CD14-positive monocyte (primary cell): ENCODE measurements at regions not wholly inside any gene's neighbourhood (a gene's known extent, or its start where the extent isn't known, plus 50 kb on each side); places are given as distances from the start of the nearest gene placed in this dataset.

Experiments
- DNase-seq, 3 donors: peaks; one replicate each; pipeline ENCODE4 v3.0.0-alpha.2; 2011 to 2022
- H2AFZ ChIP-seq: 2 replicates; pipeline ENCODE4 v1.6.0; 2012; ENCODE audit warnings: mild to moderate bottlenecking, low read depth, low read length, inconsistent platforms; ENCODE audit not compliant: insufficient read depth, poor library complexity, severe bottlenecking
- H3K27ac ChIP-seq, 2 donors: 1 replicate in 1 of 2; 2 replicates in 1 of 2; pipeline ENCODE4 v1.5.1; 2012 to 2013; ENCODE audit warnings: low read length in 2 of 2, control low read depth in 1 of 2, inconsistent platforms in 1 of 2, low read depth in 1 of 2, mild to moderate bottlenecking in 1 of 2
- H3K27me3 ChIP-seq, 2 donors: one replicate each; pipeline versions ENCODE4 v1.6.0 to v1.6.1; 2011 to 2013; ENCODE audit warnings: low read length in 2 of 2; ENCODE audit not compliant: control insufficient read depth in 2 of 2, insufficient read depth in 2 of 2
- H3K36me3 ChIP-seq, 2 donors: replicated peaks in 1 of 2; 1 replicate in 1 of 2; 2 replicates in 1 of 2; pipeline versions ENCODE4 v1.5.1 to v1.6.1; 2012 to 2013; ENCODE audit warnings: low read length in 2 of 2, control low read depth in 1 of 2, inconsistent platforms in 1 of 2, mild to moderate bottlenecking in 1 of 2; ENCODE audit not compliant: insufficient read depth in 2 of 2, control insufficient read depth in 1 of 2
- H3K4me1 ChIP-seq, 2 donors: 1 replicate in 1 of 2; 2 replicates in 1 of 2; pipeline versions ENCODE4 v1.5.1 to v1.6.1; 2012 to 2013; ENCODE audit warnings: low read length in 2 of 2, control low read depth in 1 of 2, inconsistent platforms in 1 of 2, mild to moderate bottlenecking in 1 of 2, moderate library complexity in 1 of 2; ENCODE audit not compliant: insufficient read depth in 2 of 2, control insufficient read depth in 1 of 2
- H3K4me2 ChIP-seq: replicated peaks from 2 replicates; pipeline ENCODE3; 2012; ENCODE audit warnings: low read length, moderate library complexity, mild to moderate bottlenecking; ENCODE audit not compliant: poor library complexity, severe bottlenecking; ENCODE audit errors: extremely low read depth
- H3K4me3 ChIP-seq, 3 experiments: fragments of 200-600 bp in 1 of 3; sonication (generic) in 1 of 3; replicated peaks in 1 of 3; 1 replicate in 2 of 3; 2 replicates in 1 of 3; pipeline ENCODE4 v1.5.1; 2011 to 2013; ENCODE audit warnings: low read length in 3 of 3, mild to moderate bottlenecking in 3 of 3, control low read depth in 2 of 3, low read depth in 2 of 3, inconsistent platforms in 1 of 3, moderate library complexity in 1 of 3
- H3K79me2 ChIP-seq: 2 replicates; pipeline ENCODE4 v1.6.0; 2012; ENCODE audit warnings: mild to moderate bottlenecking, control low read depth, inconsistent platforms, low read length, moderate library complexity; ENCODE audit not compliant: insufficient read depth
- H3K9ac ChIP-seq: 2 replicates; pipeline ENCODE4 v1.6.0; 2017; ENCODE audit warnings: low read length, mild to moderate bottlenecking; ENCODE audit not compliant: insufficient read depth, poor library complexity, severe bottlenecking
- H3K9me3 ChIP-seq, 2 donors: replicated peaks in 1 of 2; 1 replicate in 1 of 2; 2 replicates in 1 of 2; pipeline versions ENCODE4 v1.5.1 to v1.6.1; 2012 to 2013; ENCODE audit warnings: low read length in 2 of 2, control low read depth in 1 of 2; ENCODE audit not compliant: control insufficient read depth in 1 of 2, insufficient read depth in 1 of 2
- H4K20me1 ChIP-seq: 2 replicates; pipeline ENCODE4 v1.6.0; 2012; ENCODE audit warnings: mild to moderate bottlenecking, low read length, control low read depth, moderate library complexity; ENCODE audit not compliant: insufficient read depth
- H3K27ac Mint-ChIP-seq, 7 donors: one replicate each; pipeline ENCODE4 v1.8.0; 2020; ENCODE audit warnings: mild to moderate bottlenecking in 7 of 7, mixed read lengths in 7 of 7, moderate library complexity in 6 of 7, inconsistent platforms in 2 of 7
- H3K27me3 Mint-ChIP-seq, 3 donors: one replicate each; pipeline ENCODE4 v1.8.0; 2021 to 2022; ENCODE audit warnings: low read depth in 3 of 3, mild to moderate bottlenecking in 3 of 3, mixed read lengths in 3 of 3, moderate library complexity in 3 of 3, inconsistent platforms in 1 of 3
- H3K36me3 Mint-ChIP-seq, 2 donors: one replicate each; pipeline ENCODE4 v1.8.0; 2020; ENCODE audit warnings: mixed read lengths in 2 of 2, inconsistent platforms in 1 of 2, mild to moderate bottlenecking in 1 of 2
- H3K4me1 Mint-ChIP-seq: one replicate; pipeline ENCODE4 v1.8.0; 2020; ENCODE audit warnings: mild to moderate bottlenecking, mixed read lengths
- H3K4me3 Mint-ChIP-seq, 2 donors: one replicate each; pipeline ENCODE4 v1.8.0; 2020; ENCODE audit warnings: mild to moderate bottlenecking in 2 of 2, mixed read lengths in 2 of 2, moderate library complexity in 1 of 2
- H3K9me3 Mint-ChIP-seq, 7 donors: one replicate each; pipeline ENCODE4 v1.8.0; 2020 to 2022; ENCODE audit warnings: mixed read lengths in 7 of 7, mild to moderate bottlenecking in 6 of 7, moderate library complexity in 6 of 7, inconsistent platforms in 2 of 7
- WGBS: methylation state at CpG from one replicate; pipeline ENCODE4 v1.1.5; 2013; ENCODE audit warnings: missing lambda C conversion rate; ENCODE audit not compliant: insufficient coverage; 5-methylcytosine and 5-hydroxymethylcytosine counted together
- intact Hi-C, 2 donors: fragments of 100-400 bp; cut with micrococcal nuclease; formaldehyde crosslinking; loops; one replicate each; pipeline versions ENCODE4 v1.15.0 to v1.15.1; 2023
- TF ChIP-seq, protein P1 (sequence below): fragments of 200-600 bp; IDR thresholded peaks from one replicate; pipeline ENCODE4 v1.8.0; 2022; ENCODE audit warnings: antibody characterized with exemption, mild to moderate bottlenecking

GRCh38 chr12:23340351-23340750, 609.1 kb downstream of the SOX5 start:
- H3K4me1 Mint-ChIP-seq: no peaks in the 10 kb centered on the region
- no peak for DNase-seq
- no CpG with 5 or more reads among the region's 1 CpG for WGBS
- H3K4me3 ChIP-seq: no peak overlapping the region
- no peak overlapping the region for H2AFZ ChIP-seq
- no peak overlapping the region for H3K4me3 Mint-ChIP-seq
- H3K36me3 Mint-ChIP-seq: no peaks in the 10 kb centered on the region
- no peak overlapping the region for H3K9ac ChIP-seq
- TF ChIP-seq, protein P1, sequence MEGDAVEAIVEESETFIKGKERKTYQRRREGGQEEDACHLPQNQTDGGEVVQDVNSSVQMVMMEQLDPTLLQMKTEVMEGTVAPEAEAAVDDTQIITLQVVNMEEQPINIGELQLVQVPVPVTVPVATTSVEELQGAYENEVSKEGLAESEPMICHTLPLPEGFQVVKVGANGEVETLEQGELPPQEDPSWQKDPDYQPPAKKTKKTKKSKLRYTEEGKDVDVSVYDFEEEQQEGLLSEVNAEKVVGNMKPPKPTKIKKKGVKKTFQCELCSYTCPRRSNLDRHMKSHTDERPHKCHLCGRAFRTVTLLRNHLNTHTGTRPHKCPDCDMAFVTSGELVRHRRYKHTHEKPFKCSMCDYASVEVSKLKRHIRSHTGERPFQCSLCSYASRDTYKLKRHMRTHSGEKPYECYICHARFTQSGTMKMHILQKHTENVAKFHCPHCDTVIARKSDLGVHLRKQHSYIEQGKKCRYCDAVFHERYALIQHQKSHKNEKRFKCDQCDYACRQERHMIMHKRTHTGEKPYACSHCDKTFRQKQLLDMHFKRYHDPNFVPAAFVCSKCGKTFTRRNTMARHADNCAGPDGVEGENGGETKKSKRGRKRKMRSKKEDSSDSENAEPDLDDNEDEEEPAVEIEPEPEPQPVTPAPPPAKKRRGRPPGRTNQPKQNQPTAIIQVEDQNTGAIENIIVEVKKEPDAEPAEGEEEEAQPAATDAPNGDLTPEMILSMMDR: no peak
- no peaks in the 10 kb centered on the region for H4K20me1 ChIP-seq
- no peaks in the 10 kb centered on the region for H3K79me2 ChIP-seq
- no peak overlapping the region for H3K4me2 ChIP-seq
- no peaks in the 10 kb centered on the region for H3K4me1 ChIP-seq
- H3K9me3 Mint-ChIP-seq: peaks cover 0 to 16% (median 1%) of the 10 kb centered on the region in 7 donors
- H3K27me3 ChIP-seq: no peaks in the 10 kb centered on the region
- intact Hi-C loops: no loop called here
- peaks cover 0 to 1% (median 0%) of the 10 kb centered on the region in 3 donors for H3K27me3 Mint-ChIP-seq
- H3K27ac ChIP-seq: no peak overlapping the region
- peaks cover 6 to 7% of the 10 kb centered on the region in 2 donors for H3K9me3 ChIP-seq
- no peaks in the 10 kb centered on the region for H3K36me3 ChIP-seq
- H3K27ac Mint-ChIP-seq: no peak overlapping the region

GRCh38 chr12:23342407-23342806, 607.1 kb downstream of the SOX5 start:
- WGBS: no CpG with 5 or more reads among the region's 1 CpG
- Mint-ChIP-seq H3K27ac (no peak overlapping the region), H3K27me3 (peaks cover 0 to 1% (median 0%) of the 10 kb centered on the region in 3 donors), H3K9me3 (peaks cover 0 to 13% (median 2%) of the 10 kb centered on the region in 7 donors), H3K4me1 (no peaks in the 10 kb centered on the region), H3K4me3 (no peak overlapping the region), H3K36me3 (no peaks in the 10 kb centered on the region)
- Histone ChIP-seq H3K9ac (no peak overlapping the region), H3K36me3 (no peaks in the 10 kb centered on the region), H3K27me3 (no peaks in the 10 kb centered on the region), H3K27ac (no peak overlapping the region), H3K79me2 (no peaks in the 10 kb centered on the region), H4K20me1 (no peaks in the 10 kb centered on the region), H2AFZ (no peak overlapping the region), H3K4me1 (no peaks in the 10 kb centered on the region), H3K4me2 (no peak overlapping the region), H3K4me3 (no peak overlapping the region), H3K9me3 (peaks cover 4 to 7% of the 10 kb centered on the region in 2 donors)
- TF ChIP-seq, protein P1: no peak
- intact Hi-C loops: no loop called here
- DNase-seq: no peak
